ENCODE measurements at regions not wholly inside any gene's neighbourhood (a gene's known extent, or its start where the extent isn't known, plus 50 kb on each side); places are given as distances from the start of the nearest gene placed in this dataset.

GRCh38 chr2:104375206-104375605 lies 478.7 kb upstream of the POU3F3 start:
- no peaks in the 10 kb centered on the region for H3K9me2 ChIP-seq (ENCODE audit: insufficient read depth)
- H3K9me3 ChIP-seq (ENCODE audit: control insufficient read depth in 1 of 2, insufficient read depth in 1 of 2, low read depth in 1 of 2, low read length in 2 of 2): peaks cover 0 to 16% of the 10 kb centered on the region in 2 experiments; a peak in 2 of 4 replicates
- H3K27ac ChIP-seq (ENCODE audit: low read depth, low read length): no peak overlapping the region
- H3K4me1 ChIP-seq (ENCODE audit: control insufficient read depth in 1 of 2, insufficient read depth in 2 of 2, low read length in 2 of 2): no peaks in the 10 kb centered on the region
- no peaks in the 10 kb centered on the region for H3K36me3 ChIP-seq (ENCODE audit: control insufficient read depth in 1 of 2, insufficient read depth in 2 of 2, low read length in 2 of 2)
- POLR2A ChIA-PET: no interaction called here
- H2AFZ ChIP-seq (ENCODE audit: low read depth, low read length, poor library complexity, severe bottlenecking): no peak overlapping the region
- CTCF ChIA-PET: no interaction called here
- RAD21 ChIA-PET (ENCODE audit: low non-redundant PET in 1 of 2, low total read pairs in 2 of 2, uncharacterized antibody in 2 of 2, unreplicated experiment in 2 of 2): no interaction called here
- BruUV-seq (replicated peaks): no TSS peak
- H3K27me3 ChIP-seq (ENCODE audit: insufficient read depth, low read length): no peaks in the 10 kb centered on the region
- no peaks in the 10 kb centered on the region for H4K20me1 ChIP-seq (ENCODE audit: insufficient read depth)
- H3K79me2 ChIP-seq (ENCODE audit: insufficient read depth, low read length): no peaks in the 10 kb centered on the region
- no peak overlapping the region for H3K9ac ChIP-seq (ENCODE audit: low read length)
- intact Hi-C loops (cut with micrococcal nuclease): no loop called here
- H3K4me3 ChIP-seq (replicated peaks in 1 of 2; ENCODE audit: low read depth in 1 of 2, low read length in 2 of 2): no peak overlapping the region
- ATAC-seq (no peak), DNase-seq (ENCODE audit: low read depth, low spot score) (no peak)
- TF ChIP-seq YY1 (IDR thresholded peaks at IDR 0.05; ENCODE audit: extremely low read depth, insufficient replicate concordance, low read depth, low read length) (no peak), CEBPB (IDR thresholded peaks at IDR 0.05; ENCODE audit: low read depth) (no peak), ELF1 (IDR thresholded peaks at IDR 0.05; ENCODE audit: borderline replicate concordance, low read depth) (no peak), JUND (IDR thresholded peaks at IDR 0.05) (no peak), EGR1 (IDR thresholded peaks at IDR 0.05; ENCODE audit: low read depth) (no peak), SIN3A (IDR thresholded peaks at IDR 0.05; ENCODE audit: low read depth) (no peak), SP1 (IDR thresholded peaks at IDR 0.05; ENCODE audit: low read depth) (no peak), POLR2A (IDR thresholded peaks at IDR 0.05; ENCODE audit: borderline replicate concordance, extremely low read depth, insufficient read depth, insufficient read length) (no peak), MAX (IDR thresholded peaks at IDR 0.05) (no peak), EZH2phosphoT487 (IDR thresholded peaks at IDR 0.05; ENCODE audit: borderline replicate concordance) (no peak), ZBTB33 (IDR thresholded peaks at IDR 0.05; ENCODE audit: extremely low read depth, insufficient replicate concordance, low read length) (no peak), RAD21 (IDR thresholded peaks at IDR 0.05; ENCODE audit: low read depth) (no peak), EZH2 (IDR thresholded peaks at IDR 0.05) (no peak)
- H3K4me2 ChIP-seq (ENCODE audit: low read length): no peak overlapping the region
